ENCODE measurements at regions not wholly inside any gene's neighbourhood (a gene's known extent, or its start where the extent isn't known, plus 50 kb on each side); places are given as distances from the start of the nearest gene placed in this dataset.
"Not testable (repeated sequence)": the region's sequence is repeated elsewhere in the genome, so short reads cannot be mapped to it uniquely, and the experiment has no call there.

GRCh38 chr20:52302736-52303135 lies 111.2 kb upstream of the ZFP64 start:
- H3K4me3 ChIP-seq (ENCODE audit: low read length in 2 of 2) = no peak overlapping the region
- DNase-seq (no peak), ATAC-seq (ENCODE audit: low FRiP score) (no peak)
- no peaks in the 10 kb centered on the region for H3K27me3 ChIP-seq (ENCODE audit: control insufficient read depth in 1 of 2, insufficient read depth in 2 of 2, low read length in 1 of 2)
- 68 to 73% methylated on average over 3 of the region's 3 CpGs for WGBS, 2 donors
- no peak overlapping the region for H3K27ac ChIP-seq (ENCODE audit: low read depth in 1 of 2, low read length in 2 of 2)
- intact Hi-C loops (cut with DNase I) = no loop called here
- no peaks in the 10 kb centered on the region for H3K36me3 ChIP-seq (ENCODE audit: control insufficient read depth in 1 of 2, insufficient read depth in 2 of 2, low read length in 1 of 2)
- no peaks in the 10 kb centered on the region for H3K9me3 ChIP-seq (ENCODE audit: control insufficient read depth, low read length)
- H3K4me1 ChIP-seq (ENCODE audit: control insufficient read depth in 1 of 2, insufficient read depth in 2 of 2, low read length in 2 of 2) = no peaks in the 10 kb centered on the region

- H3K27me3 ChIP-seq (ENCODE audit: control insufficient read depth in 1 of 2, insufficient read depth in 2 of 2, low read length in 1 of 2); H3K4me3 ChIP-seq (ENCODE audit: low read length in 2 of 2); intact Hi-C loops (cut with DNase I); H3K36me3 ChIP-seq (ENCODE audit: control insufficient read depth in 1 of 2, insufficient read depth in 2 of 2, low read length in 1 of 2); H3K9me3 ChIP-seq (ENCODE audit: control insufficient read depth, low read length); H3K4me1 ChIP-seq (ENCODE audit: control insufficient read depth in 1 of 2, insufficient read depth in 2 of 2, low read length in 2 of 2); DNase-seq; ATAC-seq (ENCODE audit: low FRiP score); H3K27ac ChIP-seq (ENCODE audit: low read depth in 1 of 2, low read length in 2 of 2): not testable (repeated sequence)
- 77 to 85% methylated on average over 6 of the region's 6 CpGs for WGBS, 2 donors
Measured at GRCh38 chr20:52302051-52302450, 110.5 kb upstream of the ZFP64 start.

GRCh38 chr20:52295556-52295955 lies 104.0 kb upstream of the ZFP64 start:
- H3K36me3 ChIP-seq (ENCODE audit: control insufficient read depth in 1 of 2, insufficient read depth in 2 of 2, low read length in 1 of 2) = no peaks in the 10 kb centered on the region
- 60 to 65% methylated on average over 7 of the region's 7 CpGs for WGBS, 2 donors
- H3K27ac ChIP-seq (ENCODE audit: low read depth in 1 of 2, low read length in 2 of 2) = no peak overlapping the region
- ATAC-seq (ENCODE audit: low FRiP score) (no peak), DNase-seq (no peak)
- no peaks in the 10 kb centered on the region for H3K27me3 ChIP-seq (ENCODE audit: control insufficient read depth in 1 of 2, insufficient read depth in 2 of 2, low read length in 1 of 2)
- intact Hi-C loops (cut with DNase I) = no loop called here
- H3K4me1 ChIP-seq (ENCODE audit: control insufficient read depth in 1 of 2, insufficient read depth in 2 of 2, low read length in 2 of 2) = no peaks in the 10 kb centered on the region
- H3K4me3 ChIP-seq (ENCODE audit: low read length in 2 of 2) = no peak overlapping the region
- peaks cover 4% of the 10 kb centered on the region for H3K9me3 ChIP-seq (ENCODE audit: control insufficient read depth, low read length)

- H3K36me3 ChIP-seq (ENCODE audit: control insufficient read depth in 1 of 2, insufficient read depth in 2 of 2, low read length in 1 of 2) = no peaks in the 10 kb centered on the region
- H3K27me3 ChIP-seq (ENCODE audit: control insufficient read depth in 1 of 2, insufficient read depth in 2 of 2, low read length in 1 of 2) = no peaks in the 10 kb centered on the region
- no peak overlapping the region for H3K27ac ChIP-seq (ENCODE audit: low read depth in 1 of 2, low read length in 2 of 2)
- H3K4me1 ChIP-seq (ENCODE audit: control insufficient read depth in 1 of 2, insufficient read depth in 2 of 2, low read length in 2 of 2) = no peaks in the 10 kb centered on the region
- no peak for DNase-seq
- H3K9me3 ChIP-seq (ENCODE audit: control insufficient read depth, low read length) = peaks cover 4% of the 10 kb centered on the region
- intact Hi-C loops (cut with DNase I) = no loop called here
- ATAC-seq (ENCODE audit: low FRiP score) = no peak
- no peak overlapping the region for H3K4me3 ChIP-seq (ENCODE audit: low read length in 2 of 2)
- WGBS, 2 donors = 53 to 54% methylated on average over 2 of the region's 2 CpGs
Measured at GRCh38 chr20:52294106-52294628, 102.6 kb upstream of the ZFP64 start.

- no peak overlapping the region for H3K4me3 ChIP-seq (ENCODE audit: low read length in 2 of 2)
- DNase-seq (no peak), ATAC-seq (ENCODE audit: low FRiP score) (no peak)
- intact Hi-C loops (cut with DNase I) = no loop called here
- peaks cover 4% of the 10 kb centered on the region for H3K9me3 ChIP-seq (ENCODE audit: control insufficient read depth, low read length)
- H3K36me3 ChIP-seq (ENCODE audit: control insufficient read depth in 1 of 2, insufficient read depth in 2 of 2, low read length in 1 of 2) = no peaks in the 10 kb centered on the region
- no peaks in the 10 kb centered on the region for H3K4me1 ChIP-seq (ENCODE audit: control insufficient read depth in 1 of 2, insufficient read depth in 2 of 2, low read length in 2 of 2)
- 57 to 69% methylated on average over 12 of the region's 12 CpGs for WGBS, 2 donors
- no peaks in the 10 kb centered on the region for H3K27me3 ChIP-seq (ENCODE audit: control insufficient read depth in 1 of 2, insufficient read depth in 2 of 2, low read length in 1 of 2)
- no peak overlapping the region for H3K27ac ChIP-seq (ENCODE audit: low read depth in 1 of 2, low read length in 2 of 2)
Measured at GRCh38 chr20:52291109-52291508, 99.5 kb upstream of the ZFP64 start.

- Histone ChIP-seq H3K27ac (ENCODE audit: low read depth in 1 of 2, low read length in 2 of 2) (no peak overlapping the region), H3K4me1 (ENCODE audit: control insufficient read depth in 1 of 2, insufficient read depth in 2 of 2, low read length in 2 of 2) (no peaks in the 10 kb centered on the region)
- WGBS, 2 donors = 36 to 53% methylated on average over 4 of the region's 4 CpGs
Measured at GRCh38 chr20:52290569-52290968, 99.0 kb upstream of the ZFP64 start.

GRCh38 chr20:52289956-52290565 lies 98.5 kb upstream of the ZFP64 start:
- ATAC-seq (ENCODE audit: low FRiP score) (no peak), DNase-seq (no peak)
- Histone ChIP-seq H3K4me3 (ENCODE audit: low read length in 2 of 2) (no peak overlapping the region), H3K36me3 (ENCODE audit: control insufficient read depth in 1 of 2, insufficient read depth in 2 of 2, low read length in 1 of 2) (no peaks in the 10 kb centered on the region), H3K27me3 (ENCODE audit: control insufficient read depth in 1 of 2, insufficient read depth in 2 of 2, low read length in 1 of 2) (no peaks in the 10 kb centered on the region), H3K4me1 (ENCODE audit: control insufficient read depth in 1 of 2, insufficient read depth in 2 of 2, low read length in 2 of 2) (no peaks in the 10 kb centered on the region), H3K27ac (ENCODE audit: low read depth in 1 of 2, low read length in 2 of 2) (no peak overlapping the region), H3K9me3 (ENCODE audit: control insufficient read depth, low read length) (peaks cover 4% of the 10 kb centered on the region)
- intact Hi-C loops (cut with DNase I) = no loop called here
- WGBS, 2 donors = 47 to 54% methylated on average over 3 of the region's 3 CpGs

More at GRCh38 chr20:52290569-52290968, 99.0 kb upstream of the ZFP64 start:
- Histone ChIP-seq H3K27me3 (ENCODE audit: control insufficient read depth in 1 of 2, insufficient read depth in 2 of 2, low read length in 1 of 2) (no peaks in the 10 kb centered on the region), H3K9me3 (ENCODE audit: control insufficient read depth, low read length) (peaks cover 4% of the 10 kb centered on the region), H3K4me3 (ENCODE audit: low read length in 2 of 2) (no peak overlapping the region), H3K36me3 (ENCODE audit: control insufficient read depth in 1 of 2, insufficient read depth in 2 of 2, low read length in 1 of 2) (no peaks in the 10 kb centered on the region)
- intact Hi-C loops (cut with DNase I) = no loop called here
- no peak for ATAC-seq (ENCODE audit: low FRiP score)
- DNase-seq = no peak

GRCh38 chr20:52280407-52280806 lies 88.8 kb upstream of the ZFP64 start:
- H3K4me3 ChIP-seq (ENCODE audit: low read length in 2 of 2) = no peak overlapping the region
- no peaks in the 10 kb centered on the region for H3K4me1 ChIP-seq (ENCODE audit: control insufficient read depth in 1 of 2, insufficient read depth in 2 of 2, low read length in 2 of 2)
- 73 to 87% methylated on average over 2 of the region's 2 CpGs for WGBS, 2 donors
- intact Hi-C loops (cut with DNase I) = no loop called here
- no peak overlapping the region for H3K27ac ChIP-seq (ENCODE audit: low read depth in 1 of 2, low read length in 2 of 2)
- ATAC-seq (ENCODE audit: low FRiP score) (no peak), DNase-seq (no peak)
- H3K36me3 ChIP-seq (ENCODE audit: control insufficient read depth in 1 of 2, insufficient read depth in 2 of 2, low read length in 1 of 2) = no peaks in the 10 kb centered on the region
- H3K9me3 ChIP-seq (ENCODE audit: control insufficient read depth, low read length) = no peaks in the 10 kb centered on the region
- no peaks in the 10 kb centered on the region for H3K27me3 ChIP-seq (ENCODE audit: control insufficient read depth in 1 of 2, insufficient read depth in 2 of 2, low read length in 1 of 2)

GRCh38 chr20:52279706-52280105 lies 88.1 kb upstream of the ZFP64 start:
- WGBS, 2 donors = 28% methylated on average over 2 of the region's 2 CpGs
- no peaks in the 10 kb centered on the region for H3K27me3 ChIP-seq (ENCODE audit: control insufficient read depth in 1 of 2, insufficient read depth in 2 of 2, low read length in 1 of 2)
- intact Hi-C loops (cut with DNase I) = no loop called here
- H3K36me3 ChIP-seq (ENCODE audit: control insufficient read depth in 1 of 2, insufficient read depth in 2 of 2, low read length in 1 of 2) = no peaks in the 10 kb centered on the region
- no peak for ATAC-seq (ENCODE audit: low FRiP score)
- no peaks in the 10 kb centered on the region for H3K4me1 ChIP-seq (ENCODE audit: control insufficient read depth in 1 of 2, insufficient read depth in 2 of 2, low read length in 2 of 2)
- no peaks in the 10 kb centered on the region for H3K9me3 ChIP-seq (ENCODE audit: control insufficient read depth, low read length)
- DNase-seq = no peak
- no peak overlapping the region for H3K27ac ChIP-seq (ENCODE audit: low read depth in 1 of 2, low read length in 2 of 2)
- H3K4me3 ChIP-seq (ENCODE audit: low read length in 2 of 2) = no peak overlapping the region
